WERI-Rb-1 (cell line): ENCODE measurements at regions not wholly inside any gene's neighbourhood (a gene's known extent, or its start where the extent isn't known, plus 50 kb on each side); places are given as distances from the start of the nearest gene placed in this dataset.

Source experiments
- DNase-seq: peaks from one replicate; pipeline ENCODE4 v3.0.0-alpha.2; 2020
- H3K27ac ChIP-seq: fragments of 250-450 bp; sonication (Bioruptor Pico); 2 replicates; pipeline ENCODE4 v1.5.1; 2020; ENCODE audit warnings: mild to moderate bottlenecking, moderate library complexity
- H3K27me3 ChIP-seq: fragments of 250-450 bp; sonication (Bioruptor Pico); 2 replicates; pipeline ENCODE4 v1.5.1; 2021; ENCODE audit warnings: mild to moderate bottlenecking, low read depth, moderate library complexity; ENCODE audit not compliant: insufficient read depth, severe bottlenecking
- H3K36me3 ChIP-seq: fragments of 250-450 bp; sonication (Bioruptor Pico); 2 replicates; pipeline ENCODE4 v1.5.1; 2020; ENCODE audit warnings: mild to moderate bottlenecking, moderate library complexity
- H3K4me3 ChIP-seq: 2 replicates; pipeline ENCODE4 v1.5.1; 2011; ENCODE audit warnings: low read depth, mild to moderate bottlenecking, control low read depth, low read length
- H3K9me3 ChIP-seq: fragments of 250-450 bp; sonication (Bioruptor Pico); 2 replicates; pipeline ENCODE4 v1.5.1; 2021; ENCODE audit warnings: mild to moderate bottlenecking, moderate library complexity; ENCODE audit not compliant: severe bottlenecking
- CTCF ChIP-seq: IDR thresholded peaks from 2 replicates; pipeline ENCODE4 v1.5.1; 2011; ENCODE audit warnings: low read depth, mild to moderate bottlenecking, control low read depth, inconsistent platforms, low read length

GRCh38 chr3:157632075-157632474 lies 128.9 kb upstream of the VEPH1 start:
- H3K27me3 ChIP-seq, result no peaks in the 10 kb centered on the region
- no peak for DNase-seq
- no peak for TF ChIP-seq CTCF
- no peak overlapping the region for H3K4me3 ChIP-seq
- H3K27ac ChIP-seq, result no peak overlapping the region
- H3K36me3 ChIP-seq, result no peaks in the 10 kb centered on the region
- H3K9me3 ChIP-seq, result no peaks in the 10 kb centered on the region

GRCh38 chr3:157631478-157631877 lies 128.3 kb upstream of the VEPH1 start:
- H3K9me3 ChIP-seq, result no peaks in the 10 kb centered on the region
- TF ChIP-seq CTCF, result no peak
- H3K36me3 ChIP-seq, result no peaks in the 10 kb centered on the region
- H3K27ac ChIP-seq, result no peak overlapping the region
- H3K27me3 ChIP-seq, result no peaks in the 10 kb centered on the region
- DNase-seq, result no peak
- no peak overlapping the region for H3K4me3 ChIP-seq

- H3K36me3 ChIP-seq, result no peaks in the 10 kb centered on the region
- DNase-seq, result no peak
- no peaks in the 10 kb centered on the region for H3K27me3 ChIP-seq
- H3K27ac ChIP-seq, result no peak overlapping the region
- no peaks in the 10 kb centered on the region for H3K9me3 ChIP-seq
- no peak for TF ChIP-seq CTCF
- H3K4me3 ChIP-seq, result no peak overlapping the region
Observed at GRCh38 chr3:157626817-157627216, 123.6 kb upstream of the VEPH1 start.

- H3K9me3 ChIP-seq, result no peaks in the 10 kb centered on the region
- H3K27ac ChIP-seq, result no peak overlapping the region
- H3K27me3 ChIP-seq, result no peaks in the 10 kb centered on the region
- H3K36me3 ChIP-seq, result no peaks in the 10 kb centered on the region
- no peak overlapping the region for H3K4me3 ChIP-seq
- TF ChIP-seq CTCF, result no peak
- no peak for DNase-seq
Observed at GRCh38 chr3:157624801-157625200, 121.6 kb upstream of the VEPH1 start.

- no peaks in the 10 kb centered on the region for H3K9me3 ChIP-seq
- TF ChIP-seq CTCF, result no peak
- no peak for DNase-seq
- H3K27me3 ChIP-seq, result no peaks in the 10 kb centered on the region
- no peaks in the 10 kb centered on the region for H3K36me3 ChIP-seq
- no peak overlapping the region for H3K27ac ChIP-seq
- H3K4me3 ChIP-seq, result no peak overlapping the region
Observed at GRCh38 chr3:157618886-157619285, 115.7 kb upstream of the VEPH1 start.

- no peaks in the 10 kb centered on the region for H3K36me3 ChIP-seq
- H3K27me3 ChIP-seq, result no peaks in the 10 kb centered on the region
- H3K4me3 ChIP-seq, result no peak overlapping the region
- H3K9me3 ChIP-seq, result no peaks in the 10 kb centered on the region
- DNase-seq, result no peak
- H3K27ac ChIP-seq, result no peak overlapping the region
- TF ChIP-seq CTCF, result peak; percentile 44
Observed at GRCh38 chr3:157618075-157618760, 115.0 kb upstream of the VEPH1 start.
